GM18868 (cell line): ENCODE measurements at regions not wholly inside any gene's neighbourhood (a gene's known extent, or its start where the extent isn't known, plus 50 kb on each side); places are given as distances from the start of the nearest gene placed in this dataset.
"Not testable (repeated sequence)": the region's sequence is repeated elsewhere in the genome, so short reads cannot be mapped to it uniquely, and the experiment has no call there.

ENCODE experiments used
- ATAC-seq: cut with Tn5 transposase; IDR thresholded peaks from one replicate; pipeline ENCODE4 v1.9.1; 2021; ENCODE audit warnings: mild to moderate bottlenecking, moderate library complexity; ENCODE audit not compliant: unreplicated experiment

DNA sequence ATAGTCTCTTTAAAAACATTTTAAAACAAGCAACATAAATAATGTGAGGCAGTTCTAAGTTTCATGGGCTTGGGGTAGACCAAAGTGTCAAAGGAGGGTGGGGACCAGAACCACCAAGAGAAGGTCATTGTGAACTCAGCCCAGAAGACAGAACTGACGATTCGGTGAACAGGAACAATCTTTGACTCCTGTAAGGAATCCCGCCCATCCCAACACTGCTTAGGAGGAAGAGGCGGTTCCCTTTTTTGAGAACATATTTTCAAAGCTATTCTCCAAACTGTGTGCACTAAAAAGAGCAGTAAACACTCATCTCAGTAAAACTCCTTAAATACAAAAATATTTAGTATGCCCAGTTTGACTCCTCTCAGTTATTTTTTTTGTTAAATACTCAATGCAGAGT lies 176.5 kb upstream of the TLE4 start:
- ATAC-seq: no peak

DNA sequence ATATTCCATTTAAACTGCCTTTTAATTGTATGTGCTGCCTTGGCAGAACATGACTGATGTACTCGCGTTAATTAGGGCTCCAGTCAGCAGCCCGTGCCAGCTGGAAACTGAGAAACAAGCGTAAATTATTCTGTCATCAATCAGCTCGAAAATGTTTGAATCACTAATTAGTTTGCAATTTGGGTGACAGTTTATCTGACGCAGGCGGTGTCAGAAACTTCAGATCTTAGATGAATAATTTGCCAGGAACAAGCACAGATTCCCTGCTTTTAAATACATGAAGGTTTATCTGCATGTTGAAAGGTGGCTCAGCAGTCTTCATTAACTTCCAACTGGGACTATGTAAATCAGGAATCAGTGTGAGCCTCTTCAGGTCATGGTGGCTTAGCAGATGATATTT lies 176.0 kb upstream of the TLE4 start:
- no peak for ATAC-seq

- ATAC-seq: no peak
These were observed 175.6 kb upstream of the TLE4 start for GRCh38 chr9:79396168-79396567.

DNA sequence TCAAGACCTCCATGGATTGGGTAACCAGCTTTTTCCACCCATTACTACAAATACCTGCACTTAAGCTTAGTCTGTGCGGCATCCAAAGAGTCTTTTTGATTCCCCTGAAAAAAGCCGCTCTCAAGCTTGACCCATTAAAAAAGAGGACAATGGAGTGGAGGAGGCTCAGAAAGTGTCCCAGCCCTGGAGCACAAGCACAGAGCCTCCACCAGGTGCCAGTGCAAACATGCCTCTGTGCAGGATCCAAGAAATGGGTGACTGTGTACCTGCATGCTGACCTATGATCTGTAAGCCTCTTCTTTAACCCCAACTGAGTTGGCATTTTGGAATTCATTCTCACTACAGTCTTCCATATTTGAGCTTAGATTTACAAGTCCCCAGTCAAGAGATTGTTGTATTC lies 168.3 kb upstream of the TLE4 start:
- ATAC-seq: no peak

DNA sequence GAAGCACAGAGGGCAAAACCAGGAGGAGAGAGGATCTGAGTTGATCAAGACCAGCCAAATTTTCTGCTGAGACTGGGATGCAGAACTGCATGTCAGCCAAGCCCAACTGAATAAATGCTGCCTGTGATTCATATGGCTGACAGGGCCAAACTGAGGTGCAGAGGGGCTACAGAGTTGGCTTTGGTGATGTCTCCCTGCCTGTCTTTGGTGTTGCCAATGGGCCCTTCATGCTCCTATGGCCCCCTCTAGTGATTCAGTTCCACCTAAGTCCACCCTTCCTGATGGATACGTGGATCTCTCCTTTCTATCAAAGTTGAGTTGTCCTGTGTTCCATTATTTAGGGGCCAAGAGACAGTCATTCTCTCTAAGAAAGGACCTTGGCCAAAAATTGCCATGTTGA lies 163.6 kb upstream of the TLE4 start:
- ATAC-seq: no peak

- ATAC-seq: no peak
These were observed 163.1 kb upstream of the TLE4 start for GRCh38 chr9:79408617-79409016.

DNA sequence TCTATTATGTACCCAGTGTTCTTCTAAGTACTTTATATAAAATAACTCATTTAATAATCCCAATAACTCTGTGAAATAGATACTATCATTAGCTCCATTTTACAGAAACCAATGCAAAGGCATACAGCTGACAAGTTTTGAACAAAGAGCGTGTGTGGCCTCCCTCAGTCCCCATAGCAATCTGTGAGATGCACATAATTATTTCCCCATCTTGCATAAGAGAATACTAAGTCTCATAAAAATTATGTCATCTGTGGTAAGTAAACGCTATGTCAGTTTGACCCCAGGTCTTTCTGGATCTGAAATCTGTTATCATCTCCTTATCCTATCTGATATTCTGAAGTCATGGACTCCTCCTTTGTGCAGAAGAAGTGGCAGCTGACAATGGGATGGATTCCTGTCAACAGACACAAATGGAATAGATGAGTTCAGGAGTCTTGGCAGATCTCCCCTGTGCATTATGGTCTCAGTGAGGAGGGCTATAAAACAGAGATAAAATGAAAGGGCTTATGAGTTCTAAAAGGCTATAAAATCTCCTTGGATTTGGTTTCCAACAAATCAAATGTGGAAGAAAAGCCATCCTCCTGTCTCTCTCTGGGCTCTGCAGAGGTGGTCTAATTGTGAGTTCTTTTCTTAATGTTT lies 162.5 kb upstream of the TLE4 start:
- no peak for ATAC-seq

DNA sequence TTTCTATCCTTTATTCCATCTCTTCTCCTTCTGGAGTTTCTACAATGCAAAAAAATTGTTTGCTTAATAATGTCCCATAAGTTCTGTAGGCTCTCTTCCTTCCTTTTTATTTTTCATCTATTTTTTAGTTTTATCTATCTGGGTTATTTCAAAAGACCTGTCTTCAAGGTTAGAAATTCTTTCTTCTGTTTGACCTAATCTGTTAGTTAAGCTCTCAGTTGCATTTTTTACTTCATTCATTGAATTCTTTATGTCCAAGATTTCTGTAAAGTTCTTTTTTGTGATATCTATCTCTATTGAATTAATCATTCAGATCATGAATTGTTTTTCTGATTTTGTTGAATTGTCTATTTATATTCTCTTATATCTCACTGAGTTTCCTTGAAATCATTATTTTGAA lies 145.9 kb upstream of the TLE4 start:
- no peak for ATAC-seq

DNA sequence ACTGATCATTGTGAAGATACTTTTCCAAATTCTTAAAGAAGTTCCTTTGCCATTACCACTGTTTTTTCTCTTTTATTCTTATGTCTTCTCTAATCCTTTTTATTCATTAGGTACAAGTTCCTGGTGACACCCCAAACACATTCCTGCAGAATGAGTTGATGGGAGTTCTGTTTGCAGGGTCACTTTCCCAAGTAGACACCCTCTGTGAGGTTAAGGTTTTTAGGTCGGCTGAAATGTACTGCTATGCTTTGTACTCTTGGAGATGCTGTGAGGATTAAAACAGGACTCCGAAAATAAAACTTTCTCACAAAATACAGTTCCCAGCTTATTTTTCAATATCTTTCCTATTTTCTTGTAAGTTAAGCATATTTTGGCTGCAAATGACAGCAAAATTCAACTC lies 143.3 kb upstream of the TLE4 start:
- ATAC-seq: no peak

DNA sequence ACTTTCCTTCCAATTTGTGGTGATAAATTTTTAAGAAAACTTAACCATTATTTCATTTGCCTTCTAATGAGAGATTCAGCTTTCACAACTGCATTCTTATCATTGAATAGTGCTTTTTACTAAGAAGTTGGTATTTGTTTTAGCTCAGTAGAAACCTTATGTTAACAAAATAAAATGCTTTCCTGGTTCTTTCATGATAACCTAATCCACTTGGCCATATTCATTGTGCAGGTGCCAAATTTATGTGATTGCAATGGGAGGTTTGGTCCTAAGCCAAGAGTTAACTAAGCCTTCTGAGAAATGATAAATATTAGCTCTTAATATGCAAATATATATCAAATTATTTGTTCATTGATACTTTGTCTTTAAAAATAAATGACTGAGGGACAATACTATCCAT lies 141.1 kb upstream of the TLE4 start:
- ATAC-seq: no peak

DNA sequence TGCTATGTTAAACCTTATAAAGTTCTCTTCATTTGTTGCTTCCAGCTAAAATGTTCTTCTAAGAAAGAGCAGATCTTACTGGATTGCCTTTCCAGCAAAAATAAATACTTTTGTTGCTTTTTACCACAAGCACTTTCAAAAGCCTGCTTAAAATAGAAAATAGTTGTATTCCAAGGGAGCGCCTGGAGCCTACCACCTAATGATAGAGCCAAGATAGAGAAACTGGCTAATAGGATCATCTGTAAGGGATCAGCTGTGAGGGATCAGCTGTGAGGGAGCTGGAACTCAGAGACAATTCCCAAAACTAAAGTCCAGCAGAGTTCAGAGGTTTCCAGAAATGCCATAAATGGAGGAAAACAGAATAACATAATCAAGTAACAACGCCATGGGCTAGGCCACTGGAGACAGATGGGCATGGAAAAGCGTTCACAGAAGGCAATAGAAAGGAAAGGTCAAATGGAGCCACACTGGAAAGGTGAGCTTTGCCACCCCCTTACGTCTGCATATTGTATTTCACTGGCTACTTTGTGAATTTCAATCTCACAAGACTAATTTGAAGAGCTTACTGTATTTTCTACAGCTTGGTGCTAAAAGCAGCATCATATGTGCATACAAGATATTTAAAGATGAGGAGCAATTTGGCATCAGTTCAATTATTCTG lies 140.6 kb upstream of the TLE4 start:
- ATAC-seq: no peak

GRCh38 chr9:79432485-79432884 lies 139.3 kb upstream of the TLE4 start:
- ATAC-seq: no peak

- no peak for ATAC-seq
These were observed 138.1 kb upstream of the TLE4 start for GRCh38 chr9:79433703-79434102.

DNA sequence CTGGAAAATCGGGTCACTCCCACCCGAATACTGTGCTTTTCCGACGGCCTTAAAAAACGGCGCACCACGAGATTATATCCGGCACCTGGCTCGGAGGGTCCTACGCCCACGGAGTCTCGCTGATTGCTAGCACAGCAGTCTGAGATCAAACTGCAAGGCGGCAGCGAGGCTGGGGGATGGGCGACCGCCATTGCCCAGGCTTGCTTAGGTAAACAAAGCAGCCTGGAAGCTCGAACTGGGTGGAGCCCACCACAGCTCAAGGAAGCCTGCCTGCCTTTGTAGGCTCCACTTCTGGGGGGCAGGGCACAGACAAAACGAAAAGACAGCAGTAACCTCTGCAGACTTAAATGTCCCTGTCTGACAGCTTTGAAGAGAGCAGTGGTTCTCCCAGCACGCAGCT lies 132.5 kb upstream of the TLE4 start:
- not testable (repeated sequence) for ATAC-seq

DNA sequence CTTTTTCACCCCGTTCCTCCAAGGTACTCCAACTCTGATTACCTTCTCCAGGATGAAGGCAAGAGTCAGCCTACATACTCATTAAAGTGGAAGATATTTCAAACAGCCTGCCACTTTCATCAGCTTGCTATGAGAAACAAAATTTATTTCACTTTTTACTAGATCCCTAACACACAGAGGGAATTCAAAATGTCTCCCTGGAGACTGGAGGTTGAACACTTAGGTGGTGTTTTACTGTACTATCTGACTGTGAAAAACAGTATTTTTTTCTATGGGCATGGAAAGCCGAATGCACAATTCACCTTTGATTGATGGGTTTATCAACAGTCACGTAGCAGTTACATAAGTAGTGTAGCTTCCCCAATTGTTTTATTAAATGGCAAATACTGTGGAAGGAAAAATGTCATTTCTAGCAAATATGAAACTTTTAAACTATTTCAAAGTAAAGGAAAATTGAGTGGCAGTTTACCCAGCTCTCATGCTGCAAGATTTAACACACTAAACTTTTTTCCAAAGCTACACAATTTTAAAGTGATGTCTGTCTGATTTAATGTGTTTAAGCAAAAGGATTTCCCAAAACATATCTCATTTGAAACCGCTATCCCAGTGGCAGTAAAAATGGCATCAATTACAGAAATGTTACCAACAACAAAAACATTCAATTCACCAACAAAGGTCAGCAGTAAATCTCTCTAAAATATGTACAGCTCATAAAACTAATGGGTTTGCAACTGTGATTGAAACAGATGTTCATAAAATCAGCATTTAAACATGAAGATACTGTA lies 125.0 kb upstream of the TLE4 start:
- ATAC-seq: no peak

GRCh38 chr9:79447308-79447605 lies 124.5 kb upstream of the TLE4 start:
- ATAC-seq: no peak

- no peak for ATAC-seq
These were observed 124.0 kb upstream of the TLE4 start for GRCh38 chr9:79447762-79448161.

- no peak for ATAC-seq
These were observed 119.5 kb upstream of the TLE4 start for GRCh38 chr9:79452265-79452664.

- ATAC-seq: no peak
These were observed 110.1 kb upstream of the TLE4 start for GRCh38 chr9:79461712-79462111.

GRCh38 chr9:79465156-79465555 lies 106.6 kb upstream of the TLE4 start:
- ATAC-seq: no peak

DNA sequence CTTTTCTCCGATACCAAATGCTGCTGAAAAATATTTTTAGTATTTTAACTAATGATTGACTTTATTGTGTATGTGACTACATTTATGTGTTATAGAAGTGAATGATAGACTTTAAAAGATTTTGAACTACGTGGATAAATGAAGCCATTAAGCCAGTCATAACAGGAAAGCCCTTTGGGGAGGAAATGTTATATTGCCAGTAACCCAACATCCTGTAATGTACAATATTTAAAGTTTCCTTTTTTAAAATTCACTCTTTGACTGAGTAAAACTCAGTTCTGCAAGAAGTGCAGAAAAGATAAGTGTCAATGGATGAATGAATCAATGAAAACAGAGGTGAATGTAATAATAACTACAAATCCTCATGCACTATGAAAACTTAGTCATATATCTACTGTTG lies 102.6 kb upstream of the TLE4 start:
- no peak for ATAC-seq

- no peak for ATAC-seq
These were observed 100.8 kb upstream of the TLE4 start for GRCh38 chr9:79470954-79471353.
